GM19395 (cell line): ENCODE measurements at regions not wholly inside any gene's neighbourhood (a gene's known extent, or its start where the extent isn't known, plus 50 kb on each side); places are given as distances from the start of the nearest gene placed in this dataset.
"Not testable (repeated sequence)": the region's sequence is repeated elsewhere in the genome, so short reads cannot be mapped to it uniquely, and the experiment has no call there.

ENCODE experiments used
- ATAC-seq: cut with Tn5 transposase; IDR thresholded peaks from one replicate; pipeline ENCODE4 v1.9.1; 2021; ENCODE audit warnings: mild to moderate bottlenecking, moderate library complexity; ENCODE audit not compliant: unreplicated experiment

DNA sequence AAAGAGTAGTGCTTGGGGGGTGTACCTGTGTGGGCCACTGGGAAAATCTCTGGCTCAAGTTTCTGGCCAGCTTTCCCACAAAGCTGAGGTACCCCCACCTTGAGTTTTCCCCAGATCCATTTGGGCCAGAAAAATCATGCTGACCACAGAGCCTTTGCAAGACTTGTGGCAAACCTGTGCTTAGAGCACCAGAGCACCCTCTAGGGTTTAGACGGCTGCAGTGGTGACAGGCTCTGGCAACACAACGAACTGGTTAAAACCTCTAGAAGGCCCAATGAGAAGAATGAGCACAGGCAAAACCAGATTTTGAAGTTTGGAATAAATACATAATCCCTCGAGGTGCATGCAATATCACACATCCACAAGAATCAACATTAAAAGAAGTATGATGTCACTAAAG, 290.7 kb upstream of the FOLH1 start:
- ATAC-seq: no peak

GRCh38 chr11:49505231-49505630, 296.8 kb upstream of the FOLH1 start:
- no peak for ATAC-seq

GRCh38 chr11:49526240-49526829, 317.9 kb upstream of the FOLH1 start:
- ATAC-seq: peak; percentile 92

GRCh38 chr11:49533204-49533603, 324.8 kb upstream of the FOLH1 start:
- no peak for ATAC-seq

DNA sequence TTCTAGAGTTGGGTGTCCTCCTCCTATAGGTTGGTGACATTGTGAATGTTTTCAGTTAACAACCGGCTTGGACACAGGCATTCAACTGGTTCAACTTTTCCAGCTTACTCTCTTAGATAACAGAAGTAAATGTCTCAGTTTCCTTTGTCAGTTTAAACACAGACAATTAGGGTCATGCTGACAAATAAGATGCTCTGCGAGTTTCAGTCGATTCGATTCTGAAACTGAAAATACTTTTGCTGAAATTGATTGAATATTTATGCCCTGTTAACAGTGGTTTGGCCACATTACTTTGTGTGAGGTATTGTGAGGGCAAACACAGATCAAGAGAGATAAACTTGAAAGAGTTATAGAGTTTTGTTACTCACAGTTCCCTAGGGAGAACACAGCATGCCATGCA, 330.5 kb upstream of the FOLH1 start:
- not testable (repeated sequence) for ATAC-seq

- not testable (repeated sequence) for ATAC-seq
These were observed 350.0 kb upstream of the FOLH1 start for GRCh38 chr11:49558261-49558847.

GRCh38 chr11:49560593-49560992, 352.2 kb upstream of the FOLH1 start:
- ATAC-seq: not testable (repeated sequence)

GRCh38 chr11:49561240-49561880, 353.0 kb upstream of the FOLH1 start:
- ATAC-seq: not testable (repeated sequence)

GRCh38 chr11:49562262-49562661, 353.9 kb upstream of the FOLH1 start:
- not testable (repeated sequence) for ATAC-seq

GRCh38 chr11:49579492-49579891, 371.1 kb upstream of the FOLH1 start:
- ATAC-seq: not testable (repeated sequence)

DNA sequence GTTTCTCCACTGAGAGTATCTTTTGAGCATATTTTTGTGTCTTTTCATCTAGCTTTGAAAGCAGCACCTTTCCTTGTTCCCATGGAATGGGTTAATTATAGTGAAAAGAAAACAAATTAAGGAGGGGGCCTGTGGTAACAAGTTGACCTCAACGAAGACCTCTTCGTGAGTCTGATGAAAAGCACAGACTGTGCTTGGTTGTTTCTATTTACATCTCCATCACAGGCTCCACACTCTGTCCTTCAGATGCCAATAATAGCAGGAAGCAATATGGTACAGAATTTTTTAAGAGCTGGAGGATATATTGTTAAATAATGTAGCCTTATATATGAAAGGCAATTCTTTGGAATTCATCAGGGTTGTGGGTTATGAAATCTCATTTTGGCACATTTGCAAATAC, 366.7 kb upstream of the OR4C13 start:
- not testable (repeated sequence) for ATAC-seq

GRCh38 chr11:49608892-49609291, 343.3 kb upstream of the OR4C13 start:
- ATAC-seq: not testable (repeated sequence)

DNA sequence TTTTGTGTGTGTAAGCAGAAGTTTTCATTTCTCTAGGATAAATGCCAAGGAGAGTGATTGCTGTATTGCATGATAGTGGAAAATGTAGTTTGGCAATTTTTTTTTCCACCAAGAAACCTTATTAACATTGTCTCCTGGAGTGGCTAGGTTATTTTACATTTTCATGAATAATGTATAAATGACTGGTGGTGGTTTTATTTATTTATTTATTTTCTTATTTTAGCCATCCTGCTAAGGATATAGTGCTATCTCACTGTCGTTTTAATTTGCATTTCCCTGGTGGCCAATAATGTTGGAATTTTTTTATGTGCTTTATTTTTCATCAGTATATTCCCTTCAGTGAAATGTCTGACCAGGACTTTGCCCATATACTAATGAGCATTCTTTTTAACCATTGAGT, 328.3 kb upstream of the OR4C13 start:
- ATAC-seq: not testable (repeated sequence)

DNA sequence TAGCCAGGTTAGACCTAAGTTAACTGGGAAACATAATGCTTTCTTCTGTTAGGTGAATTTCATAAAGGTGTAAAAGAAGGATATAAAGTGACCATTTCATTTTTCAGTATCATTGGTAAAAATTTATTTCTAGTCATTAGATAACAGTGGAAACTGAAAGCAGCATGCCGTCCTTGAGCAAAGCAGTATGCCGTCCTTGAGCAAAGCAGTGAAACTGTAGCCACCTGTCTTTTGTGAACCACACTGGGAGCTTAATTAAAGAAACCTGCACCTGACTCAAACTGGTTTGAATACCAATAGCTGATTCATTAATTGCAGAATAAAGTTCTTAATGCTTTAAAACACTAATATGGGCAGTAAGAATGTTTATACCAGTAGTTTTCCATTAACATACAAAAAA, 281.5 kb upstream of the OR4C13 start:
- ATAC-seq: not testable (repeated sequence)

DNA sequence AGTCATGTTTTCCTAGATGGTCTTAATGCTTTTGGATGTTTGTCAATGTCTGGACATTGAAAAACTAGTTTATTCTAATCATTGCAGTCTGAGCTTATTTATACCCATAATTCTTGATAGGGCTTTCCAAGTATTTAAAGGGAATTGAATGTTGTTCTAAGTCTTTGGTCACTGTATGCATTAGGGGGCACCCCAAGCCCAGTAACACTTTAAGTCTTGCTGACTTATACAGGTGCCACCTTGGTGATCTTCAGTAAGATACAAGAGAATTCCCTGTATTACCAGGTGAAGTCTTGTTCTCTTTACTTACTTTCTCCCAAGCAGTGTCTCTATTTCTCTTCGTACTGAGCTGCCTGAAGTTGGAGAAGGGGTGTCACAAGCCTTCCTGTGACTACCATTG, 250.1 kb upstream of the OR4C13 start:
- ATAC-seq: not testable (repeated sequence)

DNA sequence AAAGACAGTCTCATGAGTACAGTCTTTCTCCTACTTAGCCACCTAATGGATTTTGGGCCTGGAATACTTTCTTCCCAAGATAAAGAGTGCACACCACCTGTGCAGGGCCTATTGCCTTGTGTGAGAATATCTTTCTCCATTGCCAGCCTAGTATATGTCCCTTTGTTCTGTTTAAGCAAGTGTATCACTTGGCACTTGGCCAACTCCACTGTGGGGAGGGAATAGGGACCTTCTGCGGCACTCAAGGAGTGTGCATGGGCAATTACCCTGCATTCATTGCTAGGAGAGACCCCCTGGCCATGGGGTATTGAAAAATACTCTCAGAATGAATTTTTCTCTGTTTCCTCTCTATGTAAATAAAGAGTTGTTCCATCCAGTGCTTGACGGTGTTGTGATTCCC, 201.7 kb upstream of the OR4C13 start:
- ATAC-seq: not testable (repeated sequence)

DNA sequence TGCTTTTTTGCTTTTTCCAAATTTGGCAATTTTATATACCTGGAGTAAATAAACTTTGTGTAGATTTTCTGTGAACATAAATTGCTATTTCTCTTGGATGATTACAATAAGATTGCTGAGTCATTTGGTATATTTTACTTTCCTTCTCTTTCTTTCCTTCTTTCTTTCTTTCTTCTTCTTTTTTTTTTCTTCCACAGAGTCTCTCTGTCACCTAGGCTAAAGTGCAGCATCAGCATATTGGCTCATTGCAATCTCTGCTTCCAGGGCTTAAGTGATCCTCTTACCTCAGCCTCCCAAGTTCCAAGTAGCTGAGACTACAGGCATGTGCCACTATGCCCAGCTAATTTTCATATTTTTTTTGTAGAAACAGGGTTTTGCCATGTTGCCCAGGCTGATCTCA, 201.2 kb upstream of the OR4C13 start:
- not testable (repeated sequence) for ATAC-seq

DNA sequence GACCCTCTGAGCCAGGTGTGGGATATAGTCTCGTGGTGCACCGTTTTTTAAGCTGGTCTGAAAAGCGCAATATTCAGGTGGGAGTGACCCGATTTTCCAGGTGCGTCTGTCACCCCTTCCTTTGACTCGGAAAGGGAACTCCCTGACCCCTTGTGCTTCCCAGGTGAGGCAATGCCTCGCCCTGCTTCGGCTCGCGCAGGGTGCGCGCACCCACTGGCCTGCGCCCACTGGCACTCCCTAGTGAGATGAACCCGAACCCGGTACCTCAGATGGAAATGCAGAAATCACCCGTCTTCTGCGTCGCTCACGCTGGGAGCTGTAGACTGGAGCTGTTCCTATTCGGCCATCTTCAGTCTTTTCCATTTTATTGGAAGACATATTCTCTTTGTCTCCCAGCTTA, 171.4 kb upstream of the OR4C13 start:
- not testable (repeated sequence) for ATAC-seq

GRCh38 chr11:49782000-49782399, 170.2 kb upstream of the OR4C13 start:
- ATAC-seq: not testable (repeated sequence)

DNA sequence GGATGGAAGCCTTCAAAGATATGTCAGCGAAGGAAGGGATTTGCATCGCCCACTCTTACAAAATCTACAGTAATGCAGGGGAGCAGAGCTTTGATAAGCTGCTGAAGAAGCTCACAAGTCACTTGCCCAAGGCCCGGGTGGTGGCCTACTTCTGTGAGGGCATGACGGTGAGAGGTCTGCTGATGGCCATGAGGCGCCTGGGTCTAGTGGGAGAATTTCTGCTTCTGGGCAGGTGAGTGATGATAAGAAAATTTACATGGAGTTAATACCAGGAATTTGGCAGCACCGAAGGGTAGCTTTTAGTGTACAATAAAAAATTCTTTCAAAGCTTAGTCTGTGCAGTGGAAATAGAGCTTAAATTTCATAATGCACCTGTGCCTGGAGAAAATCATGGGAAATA, 168.3 kb upstream of the OR4C13 start:
- ATAC-seq: not testable (repeated sequence)

- ATAC-seq: not testable (repeated sequence)
These were observed 162.4 kb upstream of the OR4C13 start for GRCh38 chr11:49789787-49790186.

- not testable (repeated sequence) for ATAC-seq
These were observed 153.9 kb upstream of the OR4C13 start for GRCh38 chr11:49798206-49798837.
